ENCODE measurements at regions not wholly inside any gene's neighbourhood (a gene's known extent, or its start where the extent isn't known, plus 50 kb on each side); places are given as distances from the start of the nearest gene placed in this dataset.

GRCh38 chr7:79612903-79613302 is 159.4 kb upstream of the MAGI2 start:
- peaks cover 14% of the 10 kb centered on the region for H3K4me1 Mint-ChIP-seq
- TF ChIP-seq, protein P1, sequence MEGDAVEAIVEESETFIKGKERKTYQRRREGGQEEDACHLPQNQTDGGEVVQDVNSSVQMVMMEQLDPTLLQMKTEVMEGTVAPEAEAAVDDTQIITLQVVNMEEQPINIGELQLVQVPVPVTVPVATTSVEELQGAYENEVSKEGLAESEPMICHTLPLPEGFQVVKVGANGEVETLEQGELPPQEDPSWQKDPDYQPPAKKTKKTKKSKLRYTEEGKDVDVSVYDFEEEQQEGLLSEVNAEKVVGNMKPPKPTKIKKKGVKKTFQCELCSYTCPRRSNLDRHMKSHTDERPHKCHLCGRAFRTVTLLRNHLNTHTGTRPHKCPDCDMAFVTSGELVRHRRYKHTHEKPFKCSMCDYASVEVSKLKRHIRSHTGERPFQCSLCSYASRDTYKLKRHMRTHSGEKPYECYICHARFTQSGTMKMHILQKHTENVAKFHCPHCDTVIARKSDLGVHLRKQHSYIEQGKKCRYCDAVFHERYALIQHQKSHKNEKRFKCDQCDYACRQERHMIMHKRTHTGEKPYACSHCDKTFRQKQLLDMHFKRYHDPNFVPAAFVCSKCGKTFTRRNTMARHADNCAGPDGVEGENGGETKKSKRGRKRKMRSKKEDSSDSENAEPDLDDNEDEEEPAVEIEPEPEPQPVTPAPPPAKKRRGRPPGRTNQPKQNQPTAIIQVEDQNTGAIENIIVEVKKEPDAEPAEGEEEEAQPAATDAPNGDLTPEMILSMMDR (conservative IDR thresholded peaks at IDR 0.05) = no peak
- H3K27ac Mint-ChIP-seq (ENCODE audit: unreplicated experiment) = no peak overlapping the region
- H3K36me3 Mint-ChIP-seq (ENCODE audit: low read depth) = no peaks in the 10 kb centered on the region
- DNase-seq (ENCODE audit: low read depth, low spot score) = no peak
- no peaks in the 10 kb centered on the region for H3K9me3 Mint-ChIP-seq
- no peaks in the 10 kb centered on the region for H3K27me3 Mint-ChIP-seq (ENCODE audit: low read depth)
- H3K4me3 Mint-ChIP-seq = no peak overlapping the region

DNA sequence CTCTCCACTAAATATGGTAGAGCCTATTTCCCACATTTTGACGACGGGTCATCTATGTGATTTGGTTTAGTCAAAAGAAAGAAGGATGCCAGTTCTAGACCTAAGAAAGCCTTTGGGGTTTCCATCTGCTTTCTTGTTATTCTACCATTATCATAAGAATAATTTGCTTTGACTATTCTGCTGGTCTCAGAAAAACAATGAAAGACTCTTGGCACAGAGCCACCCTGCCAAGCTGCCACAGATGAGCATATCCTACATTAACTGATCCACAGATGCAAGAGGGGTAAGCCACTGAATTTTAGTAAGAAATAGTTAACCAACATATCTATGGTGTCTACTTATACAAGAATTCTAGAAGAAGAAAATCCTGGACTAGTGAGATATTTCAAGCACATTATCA is 158.6 kb upstream of the MAGI2 start:
- Mint-ChIP-seq H3K27me3 (ENCODE audit: low read depth) (no peaks in the 10 kb centered on the region), H3K4me1 (peaks cover 14% of the 10 kb centered on the region), H3K9me3 (no peaks in the 10 kb centered on the region), H3K36me3 (ENCODE audit: low read depth) (no peaks in the 10 kb centered on the region), H3K27ac (ENCODE audit: unreplicated experiment) (no peak overlapping the region), H3K4me3 (no peak overlapping the region)
- TF ChIP-seq, protein P1 (conservative IDR thresholded peaks at IDR 0.05) = no peak
- DNase-seq (ENCODE audit: low read depth, low spot score) = no peak

DNA sequence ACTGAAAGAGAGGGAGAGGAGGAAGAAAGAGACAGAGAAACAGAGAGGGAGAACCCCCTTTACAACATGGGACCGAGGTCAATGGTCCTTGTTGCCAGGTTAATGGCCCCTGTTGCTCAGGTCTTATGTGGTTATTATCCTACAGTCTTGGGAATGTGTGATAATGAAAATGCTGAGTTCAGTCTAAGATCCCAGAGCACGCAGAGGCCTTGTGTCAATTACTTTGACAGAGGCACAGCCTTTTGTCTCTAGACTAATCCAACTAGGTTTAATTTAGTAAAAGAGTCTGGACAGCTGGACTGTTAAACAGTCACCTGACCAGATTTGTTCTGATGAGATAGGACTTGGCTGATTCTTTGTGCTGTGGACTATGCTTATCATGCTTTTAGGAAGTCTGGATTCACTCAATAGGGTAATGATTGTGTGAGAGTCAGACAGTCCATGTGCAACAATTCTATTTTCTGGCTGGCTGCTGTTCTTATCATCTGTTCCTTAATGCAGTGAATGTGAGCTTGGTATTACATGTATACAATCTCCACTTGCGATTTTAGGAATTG is 157.4 kb upstream of the MAGI2 start:
- DNase-seq (ENCODE audit: low read depth, low spot score) = no peak
- no peaks in the 10 kb centered on the region for H3K9me3 Mint-ChIP-seq
- no peaks in the 10 kb centered on the region for H3K27me3 Mint-ChIP-seq (ENCODE audit: low read depth)
- H3K4me3 Mint-ChIP-seq = no peak overlapping the region
- H3K36me3 Mint-ChIP-seq (ENCODE audit: low read depth) = no peaks in the 10 kb centered on the region
- H3K27ac Mint-ChIP-seq (ENCODE audit: unreplicated experiment) = peak overlapping the region; percentile 99
- H3K4me1 Mint-ChIP-seq = peaks cover 10% of the 10 kb centered on the region
- TF ChIP-seq, protein P1 (conservative IDR thresholded peaks at IDR 0.05) = no peak

DNA sequence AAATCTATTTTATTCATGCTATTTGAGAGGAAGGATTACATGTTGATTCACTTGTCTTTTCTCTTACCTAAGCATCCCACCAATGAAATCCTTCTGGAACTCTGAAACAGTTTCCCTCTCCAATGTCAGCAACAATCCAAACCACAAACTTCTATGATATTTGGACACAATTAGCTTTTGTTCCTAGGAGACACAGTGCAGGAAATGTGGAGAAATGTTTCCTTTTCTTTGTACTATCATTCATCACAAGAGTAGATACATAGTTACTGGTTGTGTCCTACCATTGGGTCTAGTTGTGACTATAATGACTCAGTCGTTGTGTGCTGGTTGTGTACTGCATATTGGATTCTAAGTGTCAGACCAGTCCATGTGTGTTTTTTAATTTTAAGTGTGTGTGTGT is 156.8 kb upstream of the MAGI2 start:
- Mint-ChIP-seq H3K9me3 (no peaks in the 10 kb centered on the region), H3K27me3 (ENCODE audit: low read depth) (no peaks in the 10 kb centered on the region), H3K4me3 (no peak overlapping the region), H3K36me3 (ENCODE audit: low read depth) (no peaks in the 10 kb centered on the region), H3K4me1 (peaks cover 5% of the 10 kb centered on the region), H3K27ac (ENCODE audit: unreplicated experiment) (peak overlapping the region; percentile 99)
- TF ChIP-seq, protein P1 (conservative IDR thresholded peaks at IDR 0.05) = no peak
- no peak for DNase-seq (ENCODE audit: low read depth, low spot score)

DNA sequence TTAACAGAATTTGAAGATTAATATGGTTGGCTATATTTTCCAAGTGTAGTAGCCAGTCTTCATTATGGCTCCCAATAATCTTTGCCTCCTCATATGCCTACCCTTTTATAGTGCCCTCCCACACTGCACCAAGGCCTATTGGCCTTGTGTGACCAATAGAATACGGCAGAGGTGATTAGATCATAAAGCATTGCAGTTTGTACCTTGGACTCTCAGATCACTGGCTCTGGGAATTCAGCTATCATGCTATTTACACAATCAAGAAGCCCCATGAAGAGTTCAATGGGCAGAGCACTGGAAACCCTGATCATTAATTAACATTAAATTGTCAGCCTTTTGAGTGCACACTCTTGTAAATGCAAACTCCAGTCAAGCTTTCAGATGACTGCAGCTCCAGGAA is 154.5 kb upstream of the MAGI2 start:
- H3K9me3 Mint-ChIP-seq = no peaks in the 10 kb centered on the region
- peaks cover 5% of the 10 kb centered on the region for H3K4me1 Mint-ChIP-seq
- no peak overlapping the region for H3K27ac Mint-ChIP-seq (ENCODE audit: unreplicated experiment)
- TF ChIP-seq, protein P1 (conservative IDR thresholded peaks at IDR 0.05) = no peak
- no peak for DNase-seq (ENCODE audit: low read depth, low spot score)
- H3K27me3 Mint-ChIP-seq (ENCODE audit: low read depth) = no peaks in the 10 kb centered on the region
- no peaks in the 10 kb centered on the region for H3K36me3 Mint-ChIP-seq (ENCODE audit: low read depth)
- no peak overlapping the region for H3K4me3 Mint-ChIP-seq
